GM23248 (cell line): ENCODE measurements at regions not wholly inside any gene's neighbourhood (a gene's known extent, or its start where the extent isn't known, plus 50 kb on each side); places are given as distances from the start of the nearest gene placed in this dataset.

Source experiments
- DNase-seq: peaks from one replicate; pipeline ENCODE4 v3.0.0-alpha.2; 2015
- H2AFZ ChIP-seq: fragments of 200-600 bp; sonication (generic); 2 replicates; pipeline ENCODE4 v1.6.1; 2016; ENCODE audit warnings: antibody characterized with exemption
- H3F3A ChIP-seq: fragments of 200-600 bp; sonication (generic); 2 replicates; pipeline ENCODE4 v1.6.1; 2016; ENCODE audit warnings: mild to moderate bottlenecking, antibody characterized with exemption, mixed run types; ENCODE audit not compliant: insufficient read depth
- H3K27ac ChIP-seq: fragments of 200-600 bp; sonication (generic); 2 replicates; pipeline ENCODE4 v1.5.1; 2016; ENCODE audit warnings: mild to moderate bottlenecking
- H3K27me3 ChIP-seq: fragments of 200-600 bp; sonication (generic); replicated peaks from 2 replicates; pipeline ENCODE4 v1.6.1; 2016; ENCODE audit warnings: mild to moderate bottlenecking; ENCODE audit not compliant: insufficient read depth
- H3K36me3 ChIP-seq: fragments of 200-600 bp; sonication (generic); 2 replicates; pipeline ENCODE4 v1.6.1; 2016; ENCODE audit warnings: low read depth, mild to moderate bottlenecking
- H3K4me1 ChIP-seq: fragments of 200-600 bp; sonication (generic); 2 replicates; pipeline ENCODE4 v1.6.1; 2016; ENCODE audit warnings: mild to moderate bottlenecking; ENCODE audit not compliant: insufficient read depth
- H3K4me2 ChIP-seq: fragments of 200-600 bp; sonication (generic); one replicate; pipeline ENCODE4 v1.6.1; 2016; ENCODE audit warnings: mild to moderate bottlenecking; ENCODE audit not compliant: unreplicated experiment
- H3K4me3 ChIP-seq: fragments of 200-600 bp; sonication (generic); 2 replicates; pipeline ENCODE4 v1.5.1; 2016; ENCODE audit warnings: mild to moderate bottlenecking
- H3K79me2 ChIP-seq: fragments of 200-600 bp; sonication (generic); 2 replicates; pipeline ENCODE4 v1.6.1; 2016; ENCODE audit warnings: mild to moderate bottlenecking; ENCODE audit not compliant: insufficient read depth
- H3K9ac ChIP-seq: fragments of 200-600 bp; sonication (generic); 2 replicates; pipeline ENCODE4 v1.6.1; 2016; ENCODE audit warnings: mild to moderate bottlenecking
- H3K9me2 ChIP-seq: fragments of 200-600 bp; sonication (generic); 2 replicates; pipeline ENCODE4 v1.6.1; 2016; ENCODE audit warnings: mixed run types, mild to moderate bottlenecking, moderate library complexity; ENCODE audit not compliant: insufficient read depth
- H3K9me3 ChIP-seq: fragments of 200-600 bp; sonication (generic); one replicate; pipeline ENCODE4 v1.6.1; 2017; ENCODE audit warnings: low read depth
- H4K20me1 ChIP-seq: fragments of 200-600 bp; sonication (generic); 2 replicates; pipeline ENCODE4 v1.6.0; 2016; ENCODE audit not compliant: insufficient read depth
- EZH2 ChIP-seq: fragments of 200-600 bp; sonication (generic); IDR thresholded peaks from 2 replicates; pipeline ENCODE4 v1.6.1; 2018; ENCODE audit warnings: antibody characterized with exemption, mild to moderate bottlenecking; ENCODE audit not compliant: insufficient read depth, poor library complexity, severe bottlenecking
- EZH2phosphoT487 ChIP-seq: fragments of 200-600 bp; sonication (generic); IDR thresholded peaks from 2 replicates; pipeline ENCODE4 v1.6.1; 2018; ENCODE audit warnings: antibody characterized with exemption, moderate library complexity, mild to moderate bottlenecking, low read depth; ENCODE audit not compliant: insufficient read depth
- WGBS, 2 experiments: methylation state at CpG; one replicate each; pipeline ENCODE4 v1.1.6; 2015 to 2017; ENCODE audit warnings: low lambda C conversion rate in 2 of 2, low coverage in 1 of 2; ENCODE audit errors: missing lambda C conversion rate in 2 of 2; 5-methylcytosine and 5-hydroxymethylcytosine counted together
- in situ Hi-C: fragments of 300-500 bp; cut with MboI; formaldehyde crosslinking; loops from 2 replicates; pipeline ENCODE4 v1.15.0; 2020

DNA sequence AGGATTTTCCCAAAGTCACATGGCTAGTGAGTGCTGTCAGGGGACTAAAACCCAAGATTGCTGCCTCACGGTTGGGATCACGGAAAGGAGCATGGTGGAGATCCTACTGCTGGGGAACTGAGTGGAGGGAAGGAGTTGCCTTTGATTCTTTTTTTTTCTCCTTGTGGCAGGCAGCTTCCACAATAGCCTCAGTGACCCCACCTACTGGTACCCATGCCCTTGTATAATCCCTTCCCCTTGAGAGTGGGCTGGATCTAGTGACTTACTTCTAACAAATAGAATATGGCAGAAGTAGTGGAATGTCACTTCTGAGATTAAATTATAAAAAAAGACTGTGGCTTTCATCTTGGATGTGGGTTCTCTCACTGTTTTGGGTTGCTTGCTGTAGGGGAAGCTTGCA lies 135.7 kb downstream of the DICER1 start:
- no peaks in the 10 kb centered on the region for H4K20me1 ChIP-seq
- H3K9me3 ChIP-seq: no peaks in the 10 kb centered on the region
- no peak for DNase-seq
- H3K27ac ChIP-seq: no peak overlapping the region
- H3K4me2 ChIP-seq: no peak overlapping the region
- H3K4me1 ChIP-seq: peaks cover 3% of the 10 kb centered on the region; the same call in 1 of the 2 replicates
- in situ Hi-C loops: no loop called here
- WGBS, 2 experiments: 89 to 91% methylated on average over 2 of the region's 2 CpGs
- H3K4me3 ChIP-seq: no peak overlapping the region
- H3K9me2 ChIP-seq: no peaks in the 10 kb centered on the region
- no peaks in the 10 kb centered on the region for H3F3A ChIP-seq
- H3K27me3 ChIP-seq: no peaks in the 10 kb centered on the region
- no peak overlapping the region for H3K9ac ChIP-seq
- no peak overlapping the region for H2AFZ ChIP-seq
- H3K79me2 ChIP-seq: no peaks in the 10 kb centered on the region
- no peaks in the 10 kb centered on the region for H3K36me3 ChIP-seq
- TF ChIP-seq EZH2phosphoT487 (no peak), EZH2 (no peak)

DNA sequence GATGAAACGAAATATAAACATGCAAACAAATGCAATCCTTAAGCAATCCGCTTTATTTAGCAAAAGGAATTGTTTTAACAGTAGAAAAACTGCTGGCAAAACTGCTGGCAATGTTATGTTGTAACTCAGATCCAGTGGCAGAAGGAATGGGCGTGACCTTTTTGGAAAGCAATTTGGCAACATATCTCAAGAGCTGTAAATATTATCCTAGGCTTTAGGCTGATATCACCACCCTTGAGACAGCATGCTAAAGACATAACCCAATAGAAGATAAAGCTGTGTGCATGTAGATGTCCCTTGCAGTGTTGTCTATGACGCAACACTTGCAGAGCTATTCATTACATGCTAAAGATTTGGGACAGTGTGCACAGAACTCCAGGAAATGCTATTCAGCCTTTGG lies 138.5 kb downstream of the DICER1 start:
- H3K9me3 ChIP-seq: no peaks in the 10 kb centered on the region
- no peaks in the 10 kb centered on the region for H3K27me3 ChIP-seq
- H3K9me2 ChIP-seq: no peaks in the 10 kb centered on the region
- no peaks in the 10 kb centered on the region for H3F3A ChIP-seq
- H4K20me1 ChIP-seq: no peaks in the 10 kb centered on the region
- in situ Hi-C loops: no loop called here
- H3K4me3 ChIP-seq: no peak overlapping the region
- H2AFZ ChIP-seq: no peak overlapping the region
- H3K4me2 ChIP-seq: no peak overlapping the region
- WGBS, 2 experiments: 11% methylated on average over 4 of the region's 4 CpGs
- TF ChIP-seq EZH2 (no peak), EZH2phosphoT487 (no peak)
- H3K36me3 ChIP-seq: no peaks in the 10 kb centered on the region
- DNase-seq: peak; percentile 56
- H3K4me1 ChIP-seq: peaks cover 2% of the 10 kb centered on the region; the same call in 1 of the 2 replicates
- H3K27ac ChIP-seq: no peak overlapping the region
- H3K9ac ChIP-seq: no peak overlapping the region
- no peaks in the 10 kb centered on the region for H3K79me2 ChIP-seq

DNA sequence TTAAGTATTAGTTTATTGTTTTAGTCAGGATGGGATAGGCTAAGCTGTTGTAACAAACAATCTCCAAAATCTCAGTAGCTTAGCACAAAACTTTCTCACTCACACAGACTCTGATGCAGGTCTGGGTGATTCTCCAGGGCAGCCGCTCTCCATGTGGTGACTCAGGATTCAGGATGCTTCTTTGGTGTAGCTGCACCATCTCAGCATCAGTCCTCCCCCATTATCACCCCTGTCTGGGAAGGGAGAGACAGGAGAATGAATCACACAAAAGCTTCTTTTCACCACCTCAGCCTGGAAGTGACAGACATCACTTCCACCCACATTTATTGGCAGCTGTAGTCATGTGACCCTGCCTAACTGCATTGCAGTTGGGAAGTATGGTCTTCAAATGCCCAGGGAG lies 142.3 kb downstream of the DICER1 start:
- Histone ChIP-seq H3K36me3 (no peaks in the 10 kb centered on the region), H3K79me2 (no peaks in the 10 kb centered on the region), H3K4me1 (no peaks in the 10 kb centered on the region), H3K4me3 (no peak overlapping the region), H3F3A (no peaks in the 10 kb centered on the region), H3K4me2 (no peak overlapping the region), H3K9me3 (no peaks in the 10 kb centered on the region), H3K27ac (no peak overlapping the region), H4K20me1 (no peaks in the 10 kb centered on the region), H3K9ac (no peak overlapping the region), H3K27me3 (no peaks in the 10 kb centered on the region), H2AFZ (no peak overlapping the region), H3K9me2 (no peaks in the 10 kb centered on the region)
- 80 to 88% methylated on average over 1 of the region's 1 CpG for WGBS, 2 experiments
- no peak for TF ChIP-seq EZH2
- TF ChIP-seq EZH2phosphoT487: no peak
- DNase-seq: no peak
- in situ Hi-C loops: no loop called here

DNA sequence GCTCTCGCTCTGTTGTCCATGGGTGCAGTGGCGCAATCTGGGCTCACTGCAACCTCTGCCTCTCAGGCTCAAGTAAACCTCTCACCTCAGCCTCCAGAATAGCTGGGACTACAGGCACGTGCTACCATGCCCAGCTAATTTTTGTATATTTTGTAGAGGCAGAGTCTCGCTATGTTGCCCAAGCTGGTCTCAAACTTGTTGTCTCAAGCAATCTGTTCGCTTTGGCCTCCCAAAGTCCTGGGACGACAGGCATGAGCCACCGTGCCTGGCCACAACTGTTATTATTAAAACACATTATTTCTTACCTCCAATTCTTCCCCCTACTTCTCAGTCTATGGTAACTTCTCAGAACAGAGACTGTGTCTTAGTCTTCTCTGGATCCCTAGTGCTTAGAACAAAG lies 143.3 kb downstream of the DICER1 start:
- Histone ChIP-seq H3K9ac (no peak overlapping the region), H3K4me3 (no peak overlapping the region), H3K27me3 (no peaks in the 10 kb centered on the region), H3K4me2 (no peak overlapping the region), H3F3A (no peaks in the 10 kb centered on the region), H3K27ac (no peak overlapping the region), H3K36me3 (no peaks in the 10 kb centered on the region), H3K9me2 (no peaks in the 10 kb centered on the region), H4K20me1 (no peaks in the 10 kb centered on the region), H3K4me1 (no peaks in the 10 kb centered on the region), H3K79me2 (no peaks in the 10 kb centered on the region), H3K9me3 (no peaks in the 10 kb centered on the region), H2AFZ (no peak overlapping the region)
- in situ Hi-C loops: no loop called here
- WGBS, 2 experiments: 70 to 71% methylated on average over 7 of the region's 7 CpGs
- DNase-seq: no peak
- TF ChIP-seq EZH2 (no peak), EZH2phosphoT487 (no peak)

DNA sequence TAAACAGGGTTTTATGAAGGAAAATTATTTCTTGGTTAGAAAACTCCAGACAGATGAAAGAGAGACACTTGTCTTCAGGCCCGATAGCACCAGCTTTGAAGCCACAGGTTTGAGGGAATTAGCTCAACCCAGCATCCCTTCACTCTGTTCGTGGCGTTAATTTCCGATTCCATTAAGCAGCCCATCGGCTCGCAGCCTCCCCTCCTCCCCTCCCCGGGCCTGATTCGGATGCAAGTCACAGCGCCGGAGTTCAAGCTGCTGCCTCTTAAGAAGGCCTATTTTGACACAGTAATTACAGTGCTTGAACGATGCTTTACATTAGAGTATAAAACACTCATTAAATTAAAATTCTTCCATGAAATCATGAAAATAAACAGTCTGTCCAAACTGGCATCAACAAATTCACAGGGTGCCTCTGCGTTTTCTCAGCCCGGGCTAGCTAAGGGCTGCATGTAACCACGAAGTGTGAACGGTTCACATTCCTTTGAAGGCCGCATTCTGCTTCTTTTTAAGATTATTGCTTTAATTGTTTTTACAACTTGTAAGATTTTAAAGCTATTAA lies 145.8 kb downstream of the DICER1 start:
- Histone ChIP-seq H3K9me2 (no peaks in the 10 kb centered on the region), H3K79me2 (no peaks in the 10 kb centered on the region), H3K9me3 (no peaks in the 10 kb centered on the region), H3K9ac (no peak overlapping the region), H2AFZ (no peak overlapping the region), H3K4me3 (no peak overlapping the region), H3K27me3 (peaks cover 4% of the 10 kb centered on the region; the same call in 1 of the 2 replicates), H4K20me1 (no peaks in the 10 kb centered on the region), H3K27ac (no peak overlapping the region), H3K36me3 (no peaks in the 10 kb centered on the region), H3K4me1 (no peaks in the 10 kb centered on the region), H3K4me2 (no peak overlapping the region), H3F3A (no peaks in the 10 kb centered on the region)
- in situ Hi-C loops: no loop called here
- no peak for TF ChIP-seq EZH2
- TF ChIP-seq EZH2phosphoT487: no peak
- 80 to 81% methylated on average over 16 of the region's 16 CpGs for WGBS, 2 experiments
- DNase-seq: no peak
